DOHH2 (cell line): ENCODE measurements at regions not wholly inside any gene's neighbourhood (a gene's known extent, or its start where the extent isn't known, plus 50 kb on each side); places are given as distances from the start of the nearest gene placed in this dataset.

Source experiments
- H3F3A ChIP-seq: fragments of 200-600 bp; sonication (generic), shearing (Covaris generic); 2 replicates; pipeline ENCODE4 v1.6.0; 2016; ENCODE audit warnings: antibody characterized with exemption, mild to moderate bottlenecking; ENCODE audit not compliant: control insufficient read depth, insufficient read depth
- H3K27ac ChIP-seq: fragments of 200-600 bp; sonication (generic); 2 replicates; pipeline ENCODE4 v1.5.1; 2014; ENCODE audit warnings: low read depth, mild to moderate bottlenecking, low read length, moderate library complexity
- H3K27me3 ChIP-seq: fragments of 200-600 bp; sonication (generic); 2 replicates; pipeline ENCODE4 v1.6.1; 2014; ENCODE audit warnings: mild to moderate bottlenecking, low read length, mixed read lengths; ENCODE audit not compliant: control insufficient read depth
- H3K36me3 ChIP-seq: fragments of 200-600 bp; sonication (generic); 2 replicates; pipeline ENCODE4 v1.6.1; 2014; ENCODE audit warnings: mild to moderate bottlenecking, low read length, moderate library complexity, mixed read lengths; ENCODE audit not compliant: control insufficient read depth
- H3K4me1 ChIP-seq: fragments of 200-600 bp; sonication (generic); 2 replicates; pipeline ENCODE4 v1.6.1; 2014; ENCODE audit warnings: mild to moderate bottlenecking, low read length, mixed read lengths; ENCODE audit not compliant: control insufficient read depth
- H3K4me2 ChIP-seq: fragments of 200-600 bp; sonication (generic); 2 replicates; pipeline ENCODE4 v1.6.0; 2014; ENCODE audit warnings: mild to moderate bottlenecking, low read length, moderate library complexity
- H3K4me3 ChIP-seq: fragments of 200-600 bp; sonication (generic); 2 replicates; pipeline ENCODE4 v1.5.1; 2014; ENCODE audit warnings: mild to moderate bottlenecking, low read length, mixed read lengths
- H3K79me2 ChIP-seq: fragments of 200-600 bp; sonication (generic); 2 replicates; pipeline ENCODE4 v1.6.1; 2014; ENCODE audit warnings: mild to moderate bottlenecking, low read length, mixed read lengths; ENCODE audit not compliant: control insufficient read depth
- H3K9me2 ChIP-seq: fragments of 200-600 bp; sonication (generic); replicated peaks from 2 replicates; pipeline ENCODE4 v1.6.1; 2014; ENCODE audit warnings: mild to moderate bottlenecking, low read length, mixed read lengths; ENCODE audit not compliant: control insufficient read depth
- H3K9me3 ChIP-seq: fragments of 200-600 bp; sonication (generic); 2 replicates; pipeline ENCODE4 v1.6.1; 2014; ENCODE audit warnings: antibody characterized with exemption, low read length, mixed read lengths; ENCODE audit not compliant: control insufficient read depth, insufficient read depth
- H4K20me1 ChIP-seq: fragments of 200-600 bp; sonication (generic); 2 replicates; pipeline ENCODE4 v1.6.0; 2014; ENCODE audit warnings: low read depth, mild to moderate bottlenecking, antibody characterized with exemption, low read length, moderate library complexity; ENCODE audit not compliant: control insufficient read depth, insufficient read depth
- EZH2phosphoT487 ChIP-seq: fragments of 200-600 bp; sonication (generic); IDR thresholded peaks from 2 replicates; pipeline ENCODE4 v1.6.1; 2017; ENCODE audit warnings: borderline replicate concordance, mild to moderate bottlenecking, antibody characterized with exemption, low read length, moderate library complexity, mixed read lengths
- TF ChIP-seq, protein P1 (sequence below): fragments of 200-600 bp; sonication (generic); IDR thresholded peaks from one replicate; pipeline ENCODE4 v1.5.1; 2014; ENCODE audit warnings: antibody characterized with exemption, mild to moderate bottlenecking, low read depth, low read length; ENCODE audit not compliant: poor library complexity, severe bottlenecking

DNA sequence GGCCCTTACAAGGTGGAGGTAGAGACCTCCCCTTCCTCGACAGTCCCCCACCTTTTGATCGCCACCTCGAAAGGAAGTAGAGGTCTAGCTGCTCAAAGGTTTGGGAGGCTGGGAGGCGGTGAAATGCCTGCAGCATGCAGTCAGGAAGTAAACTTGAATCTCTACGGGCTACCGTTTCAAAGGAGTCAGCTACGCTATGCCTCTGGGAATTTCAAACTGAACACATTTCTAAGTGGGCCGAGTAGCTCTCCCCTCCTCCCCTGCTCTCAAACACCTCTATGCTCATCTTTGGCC lies 68.0 kb downstream of the CXCL12 start:
- Histone ChIP-seq H3K4me3 (no peak overlapping the region), H3K27ac (no peak overlapping the region), H3K4me2 (no peak overlapping the region), H3K79me2 (no peaks in the 10 kb centered on the region), H3K9me3 (no peaks in the 10 kb centered on the region), H3K27me3 (no peaks in the 10 kb centered on the region), H4K20me1 (no peaks in the 10 kb centered on the region), H3F3A (no peaks in the 10 kb centered on the region), H3K36me3 (no peaks in the 10 kb centered on the region), H3K4me1 (no peaks in the 10 kb centered on the region), H3K9me2 (no peaks in the 10 kb centered on the region)
- TF ChIP-seq, protein P1, sequence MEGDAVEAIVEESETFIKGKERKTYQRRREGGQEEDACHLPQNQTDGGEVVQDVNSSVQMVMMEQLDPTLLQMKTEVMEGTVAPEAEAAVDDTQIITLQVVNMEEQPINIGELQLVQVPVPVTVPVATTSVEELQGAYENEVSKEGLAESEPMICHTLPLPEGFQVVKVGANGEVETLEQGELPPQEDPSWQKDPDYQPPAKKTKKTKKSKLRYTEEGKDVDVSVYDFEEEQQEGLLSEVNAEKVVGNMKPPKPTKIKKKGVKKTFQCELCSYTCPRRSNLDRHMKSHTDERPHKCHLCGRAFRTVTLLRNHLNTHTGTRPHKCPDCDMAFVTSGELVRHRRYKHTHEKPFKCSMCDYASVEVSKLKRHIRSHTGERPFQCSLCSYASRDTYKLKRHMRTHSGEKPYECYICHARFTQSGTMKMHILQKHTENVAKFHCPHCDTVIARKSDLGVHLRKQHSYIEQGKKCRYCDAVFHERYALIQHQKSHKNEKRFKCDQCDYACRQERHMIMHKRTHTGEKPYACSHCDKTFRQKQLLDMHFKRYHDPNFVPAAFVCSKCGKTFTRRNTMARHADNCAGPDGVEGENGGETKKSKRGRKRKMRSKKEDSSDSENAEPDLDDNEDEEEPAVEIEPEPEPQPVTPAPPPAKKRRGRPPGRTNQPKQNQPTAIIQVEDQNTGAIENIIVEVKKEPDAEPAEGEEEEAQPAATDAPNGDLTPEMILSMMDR = no peak
- TF ChIP-seq EZH2phosphoT487 = no peak

DNA sequence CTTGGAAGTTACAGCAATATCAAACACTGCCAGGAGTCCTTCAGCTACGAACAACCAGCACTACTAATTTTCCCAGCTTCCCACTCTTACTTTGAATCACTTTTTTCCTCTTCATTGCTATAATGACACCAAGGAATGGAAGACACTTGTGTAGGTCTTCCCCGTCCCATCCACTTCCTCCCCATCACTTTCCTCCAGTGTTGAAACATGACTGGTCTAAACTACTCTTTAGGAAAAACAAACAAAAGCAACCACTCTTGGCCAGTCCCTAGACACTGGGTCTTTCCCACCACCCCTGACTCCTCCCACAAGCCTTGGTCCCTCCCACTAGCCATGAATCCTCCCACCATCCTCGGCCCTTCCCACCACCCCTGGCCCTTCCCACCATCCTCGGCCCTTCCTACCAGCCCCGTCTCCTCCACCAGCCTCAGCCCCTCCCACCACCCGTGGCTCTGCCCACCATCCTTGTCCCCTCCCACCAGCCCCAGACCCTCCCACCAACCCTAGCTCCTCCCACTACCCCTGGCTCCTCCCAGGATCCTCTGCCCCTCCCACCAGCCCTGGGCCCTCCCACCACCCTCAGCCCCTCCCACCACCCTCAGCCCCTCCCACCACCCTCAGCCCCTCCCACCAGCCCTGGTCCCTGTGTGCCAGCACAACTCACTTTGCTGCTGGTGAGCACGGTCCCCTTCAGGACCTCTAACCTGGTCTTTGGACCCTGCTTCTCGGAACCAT lies 68.5 kb downstream of the CXCL12 start:
- Histone ChIP-seq H3K79me2 (no peaks in the 10 kb centered on the region), H4K20me1 (no peaks in the 10 kb centered on the region), H3K36me3 (no peaks in the 10 kb centered on the region), H3K27me3 (no peaks in the 10 kb centered on the region), H3K27ac (no peak overlapping the region), H3K4me1 (no peaks in the 10 kb centered on the region), H3K9me2 (no peaks in the 10 kb centered on the region), H3K9me3 (no peaks in the 10 kb centered on the region), H3K4me3 (no peak overlapping the region), H3F3A (no peaks in the 10 kb centered on the region), H3K4me2 (no peak overlapping the region)
- TF ChIP-seq, protein P1 = no peak
- no peak for TF ChIP-seq EZH2phosphoT487

DNA sequence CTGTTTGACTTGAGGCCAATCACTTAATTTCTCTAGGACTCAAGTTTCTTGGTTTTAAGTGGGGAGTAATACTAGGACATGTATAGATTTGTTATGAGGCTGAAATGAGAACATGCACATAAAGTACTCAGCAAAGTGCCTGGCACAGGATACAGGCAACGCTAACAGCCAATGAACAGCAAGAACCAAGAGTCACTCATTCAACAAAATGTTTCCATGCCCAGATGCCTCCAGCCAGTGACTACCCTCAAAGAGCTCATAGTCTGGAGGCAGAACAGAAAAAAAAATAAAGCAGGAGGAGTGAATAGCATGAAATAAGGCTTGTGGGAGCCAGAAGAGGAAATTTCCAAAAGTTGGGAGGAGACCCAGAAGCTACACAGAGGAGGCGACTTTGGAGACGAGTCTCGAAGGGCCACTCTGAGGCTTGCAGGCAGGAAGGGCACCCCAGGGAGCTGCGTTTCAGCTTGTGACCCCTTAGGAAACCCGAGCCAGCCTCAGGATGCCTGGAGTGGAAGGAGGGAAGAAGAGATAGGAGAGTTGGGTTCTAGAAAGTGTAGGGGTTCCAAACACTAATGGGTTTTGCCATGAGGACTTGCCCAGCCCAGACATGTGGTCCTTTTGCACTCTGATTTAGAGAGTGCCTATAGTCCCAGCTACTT lies 70.0 kb downstream of the CXCL12 start:
- no peak overlapping the region for H3K27ac ChIP-seq
- TF ChIP-seq, protein P1 = no peak
- H3F3A ChIP-seq = no peaks in the 10 kb centered on the region
- H3K9me2 ChIP-seq = no peaks in the 10 kb centered on the region
- no peak overlapping the region for H3K4me2 ChIP-seq
- H3K79me2 ChIP-seq = no peaks in the 10 kb centered on the region
- H3K9me3 ChIP-seq = no peaks in the 10 kb centered on the region
- no peaks in the 10 kb centered on the region for H3K4me1 ChIP-seq
- no peaks in the 10 kb centered on the region for H3K36me3 ChIP-seq
- H3K27me3 ChIP-seq = no peaks in the 10 kb centered on the region
- no peak overlapping the region for H3K4me3 ChIP-seq
- H4K20me1 ChIP-seq = no peaks in the 10 kb centered on the region
